Progenitor cell of endocrine pancreas (in vitro differentiated cells): ENCODE measurements at regions not wholly inside any gene's neighbourhood (a gene's known extent, or its start where the extent isn't known, plus 50 kb on each side); places are given as distances from the start of the nearest gene placed in this dataset.

Source experiments
- DNase-seq: peaks from one replicate; pipeline ENCODE4 v3.0.0; 2021; ENCODE audit warnings: low spot score; ENCODE audit not compliant: unreplicated experiment
- H3K27ac Mint-ChIP-seq: 2 replicates; pipeline ENCODE4 v1.8.0; 2021; ENCODE audit warnings: mild to moderate bottlenecking, moderate library complexity, mixed read lengths
- H3K27me3 Mint-ChIP-seq: 2 replicates; pipeline ENCODE4 v1.8.0; 2021; ENCODE audit warnings: mixed read lengths
- H3K36me3 Mint-ChIP-seq: 2 replicates; pipeline ENCODE4 v1.8.0; 2022; ENCODE audit warnings: mixed read lengths; ENCODE audit not compliant: insufficient read depth
- H3K4me1 Mint-ChIP-seq: 2 replicates; pipeline ENCODE4 v1.8.0; 2021; ENCODE audit warnings: low read depth, mixed read lengths
- H3K4me3 Mint-ChIP-seq: 2 replicates; pipeline ENCODE4 v1.8.0; 2021; ENCODE audit warnings: low read depth, mild to moderate bottlenecking, moderate library complexity, mixed read lengths
- H3K9me3 Mint-ChIP-seq: 2 replicates; pipeline ENCODE4 v1.8.0; 2021; ENCODE audit warnings: low read depth, mixed read lengths
- CTCF ChIP-seq: fragments of 200-600 bp; sonication (generic); IDR thresholded peaks from one replicate; pipeline ENCODE4 v1.5.0; 2021; ENCODE audit warnings: antibody characterized with exemption, mild to moderate bottlenecking; ENCODE audit not compliant: unreplicated experiment

GRCh38 chr21:28738882-28739281 lies 253.8 kb downstream of the LTN1 start:
- Mint-ChIP-seq H3K27me3 (no peaks in the 10 kb centered on the region), H3K4me1 (peaks cover 5% of the 10 kb centered on the region), H3K9me3 (peaks cover 3% of the 10 kb centered on the region), H3K4me3 (no peak overlapping the region), H3K27ac (no peak overlapping the region), H3K36me3 (no peaks in the 10 kb centered on the region)
- TF ChIP-seq CTCF, result no peak
- no peak for DNase-seq

- Mint-ChIP-seq H3K4me3 (no peak overlapping the region), H3K9me3 (peaks cover 2% of the 10 kb centered on the region), H3K4me1 (peaks cover 5% of the 10 kb centered on the region), H3K36me3 (no peaks in the 10 kb centered on the region), H3K27ac (no peak overlapping the region), H3K27me3 (no peaks in the 10 kb centered on the region)
- DNase-seq, result no peak
- TF ChIP-seq CTCF, result no peak
These were observed 254.3 kb downstream of the LTN1 start for GRCh38 chr21:28738420-28738704.

GRCh38 chr21:28737674-28738419 lies 254.8 kb downstream of the LTN1 start:
- H3K36me3 Mint-ChIP-seq, result no peaks in the 10 kb centered on the region
- H3K27me3 Mint-ChIP-seq, result no peaks in the 10 kb centered on the region
- TF ChIP-seq CTCF, result no peak
- no peak overlapping the region for H3K4me3 Mint-ChIP-seq
- peak overlapping the region; percentile 77 for H3K27ac Mint-ChIP-seq
- H3K9me3 Mint-ChIP-seq, result no peaks in the 10 kb centered on the region
- peaks cover 5% of the 10 kb centered on the region for H3K4me1 Mint-ChIP-seq
- DNase-seq, result no peak

GRCh38 chr21:28734522-28735175 lies 258.0 kb downstream of the LTN1 start:
- Mint-ChIP-seq H3K36me3 (no peaks in the 10 kb centered on the region), H3K4me3 (no peak overlapping the region), H3K27ac (no peak overlapping the region), H3K27me3 (no peaks in the 10 kb centered on the region), H3K9me3 (no peaks in the 10 kb centered on the region), H3K4me1 (no peaks in the 10 kb centered on the region)
- no peak for TF ChIP-seq CTCF
- no peak for DNase-seq

- no peaks in the 10 kb centered on the region for H3K9me3 Mint-ChIP-seq
- H3K4me3 Mint-ChIP-seq, result no peak overlapping the region
- TF ChIP-seq CTCF, result no peak
- no peaks in the 10 kb centered on the region for H3K36me3 Mint-ChIP-seq
- no peaks in the 10 kb centered on the region for H3K27me3 Mint-ChIP-seq
- no peak overlapping the region for H3K27ac Mint-ChIP-seq
- no peaks in the 10 kb centered on the region for H3K4me1 Mint-ChIP-seq
- no peak for DNase-seq
These were observed 260.9 kb downstream of the LTN1 start for GRCh38 chr21:28731700-28732321.
